ENCODE measurements at regions not wholly inside any gene's neighbourhood (a gene's known extent, or its start where the extent isn't known, plus 50 kb on each side); places are given as distances from the start of the nearest gene placed in this dataset.
A peak's percentile ranks its signal among the peaks of the same experiment; 100 is the strongest.
"Not testable (repeated sequence)": the region's sequence is repeated elsewhere in the genome, so short reads cannot be mapped to it uniquely, and the experiment has no call there.

DNA sequence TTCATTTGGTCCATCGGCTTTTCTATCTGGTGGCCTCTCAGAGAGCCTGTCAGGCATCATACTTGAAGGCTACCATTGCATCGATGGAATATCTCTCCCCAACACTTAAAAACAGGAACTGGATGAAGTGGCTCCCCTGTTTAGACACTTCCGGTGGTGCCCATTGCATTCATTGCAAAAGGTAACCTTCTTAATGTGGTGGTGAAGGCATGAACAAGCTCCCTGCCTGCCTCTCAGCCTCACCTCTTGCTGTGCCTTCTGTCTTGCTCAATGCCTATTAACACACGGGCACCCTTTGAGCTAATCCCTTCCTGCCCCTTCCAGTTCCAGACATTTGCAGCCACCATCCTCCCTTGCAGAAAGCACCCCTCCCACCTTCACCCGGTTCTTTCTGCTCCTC lies 233.1 kb upstream of the MSX2 start:
- no peak for DNase-seq (ENCODE audit: low spot score)

DNA sequence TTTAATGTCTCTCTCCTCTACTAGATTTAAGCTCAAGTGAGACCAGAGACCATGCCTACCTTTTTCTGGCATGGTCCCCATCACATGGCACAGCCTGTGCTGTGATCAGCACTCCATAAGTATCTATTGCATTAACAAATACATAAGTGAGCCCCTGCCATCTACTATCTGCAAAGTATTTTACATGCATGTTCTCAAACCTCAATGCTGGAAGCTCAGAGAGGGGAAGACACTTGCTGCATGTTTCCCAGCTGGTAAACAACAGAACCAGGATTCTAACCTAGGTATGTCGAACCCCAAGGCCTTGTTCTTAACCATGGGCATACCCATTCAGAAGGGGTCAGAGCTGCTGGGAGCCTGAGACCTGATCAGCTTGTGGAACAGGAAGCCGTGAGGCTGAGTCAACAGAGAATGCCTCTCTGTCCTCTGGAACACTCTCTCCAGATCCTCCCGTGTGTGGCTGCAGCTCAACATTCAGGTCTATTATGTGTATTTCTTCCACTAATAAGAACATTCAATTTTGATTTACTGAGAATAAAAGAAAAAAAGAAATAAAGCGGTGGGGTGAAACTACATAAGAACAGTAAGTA lies 232.5 kb upstream of the MSX2 start:
- DNase-seq (ENCODE audit: low spot score): no peak

DNA sequence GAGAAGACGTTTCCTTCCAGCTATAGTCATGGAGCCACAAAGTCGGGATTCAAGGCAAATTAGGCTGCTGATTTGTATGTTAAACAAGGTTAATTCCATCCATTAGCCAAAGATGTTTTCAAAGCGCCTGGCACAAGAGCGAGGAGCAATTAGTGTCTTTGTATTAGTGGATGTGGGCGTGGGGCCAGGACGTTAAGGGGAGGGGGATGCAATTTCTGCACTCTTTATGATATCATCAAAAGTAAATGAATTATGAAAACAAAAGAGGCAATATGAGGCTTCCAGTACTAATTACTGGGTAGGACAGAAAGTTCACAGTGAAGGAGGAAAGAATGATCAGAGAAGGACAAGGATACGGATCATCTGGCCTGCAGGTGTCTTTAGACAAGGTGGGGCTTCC lies 230.9 kb upstream of the MSX2 start:
- no peak for DNase-seq (ENCODE audit: low spot score)

DNA sequence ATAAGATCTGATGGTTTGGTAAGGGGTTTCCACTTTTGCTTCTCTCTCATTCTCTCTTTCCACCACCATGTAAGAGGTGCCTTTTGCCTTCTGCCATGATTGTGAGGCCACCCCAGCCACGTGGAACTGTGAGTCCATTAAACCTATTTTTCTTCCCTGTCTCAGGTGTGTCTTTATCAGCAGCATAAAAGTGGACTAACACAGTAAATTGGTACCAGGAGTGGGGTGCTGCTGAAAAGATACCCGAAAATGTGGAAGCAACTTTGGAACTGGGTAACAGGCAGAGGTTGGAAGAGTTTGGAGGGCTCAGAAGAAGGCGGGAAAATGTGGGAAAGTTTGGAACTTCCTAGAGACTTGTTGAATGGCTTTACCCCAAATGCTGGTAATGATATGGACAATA lies 226.4 kb upstream of the MSX2 start:
- not testable (repeated sequence) for DNase-seq (ENCODE audit: low spot score)

DNA sequence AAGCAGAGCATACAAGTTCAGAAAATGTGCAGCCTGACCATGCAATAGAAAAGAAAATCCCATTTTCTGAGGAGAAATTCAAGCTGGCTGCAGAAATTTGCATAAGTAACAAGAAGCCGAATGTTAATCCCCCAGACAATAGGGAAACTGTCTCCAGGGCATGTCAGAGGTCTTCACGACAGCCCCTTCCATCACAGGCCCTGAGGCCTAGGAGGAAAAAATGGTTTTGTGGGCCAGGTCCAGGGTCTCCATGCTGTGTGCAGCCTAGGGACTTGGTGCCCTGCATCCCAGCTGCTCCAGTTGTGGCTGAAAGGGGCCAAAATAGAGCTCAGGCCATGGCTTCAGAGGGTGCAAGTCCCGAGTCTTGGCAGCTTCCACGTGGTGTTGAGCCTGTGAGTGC lies 225.8 kb upstream of the MSX2 start:
- DNase-seq (ENCODE audit: low spot score): not testable (repeated sequence)

DNA sequence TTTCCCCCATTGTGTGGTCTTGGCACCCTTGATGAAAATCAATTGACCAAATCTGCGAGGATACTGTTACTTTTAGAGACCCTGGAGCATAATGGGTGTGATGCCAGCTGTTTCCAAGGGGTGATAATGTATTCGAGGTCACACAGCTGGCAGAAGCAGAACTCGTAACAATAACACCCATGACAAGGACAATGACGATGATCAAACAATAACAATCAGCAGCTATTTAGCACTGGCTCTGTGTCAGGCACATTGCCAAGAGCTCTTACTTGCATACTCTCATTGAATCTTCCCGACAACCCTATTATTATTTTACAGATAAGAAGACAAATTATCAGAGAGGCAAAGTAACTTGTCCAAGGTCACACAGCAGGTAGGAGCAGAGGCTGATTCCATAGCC lies 223.7 kb upstream of the MSX2 start:
- DNase-seq (ENCODE audit: low spot score): no peak

DNA sequence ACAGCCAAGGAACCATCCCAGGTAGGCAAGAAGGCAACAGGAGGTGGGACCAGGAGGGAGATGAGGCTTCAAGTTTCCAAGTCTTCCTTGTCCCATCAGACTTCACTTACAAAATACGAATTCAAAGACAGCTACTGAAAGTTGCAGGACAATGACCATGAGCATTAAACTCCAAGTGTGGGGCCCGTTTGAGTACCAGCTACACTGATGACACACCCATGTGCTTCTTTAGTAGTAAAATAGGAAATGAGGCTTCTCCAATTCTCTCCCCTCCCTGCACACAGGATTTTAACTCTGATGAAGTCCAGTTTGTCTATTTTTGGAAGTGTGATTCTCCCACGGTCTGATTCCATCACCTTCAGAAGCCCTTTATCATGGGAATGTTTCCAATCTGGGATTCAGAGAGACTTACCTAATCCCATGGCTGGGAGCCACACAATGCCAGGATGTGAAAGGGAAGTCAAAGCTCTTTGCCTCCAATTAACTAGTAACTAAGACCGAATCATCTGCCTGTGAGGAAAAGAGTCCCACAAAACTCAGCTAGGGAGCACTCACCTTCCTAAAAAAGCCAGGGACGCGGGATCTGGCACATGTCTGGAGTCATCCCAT lies 222.8 kb upstream of the MSX2 start:
- DNase-seq (ENCODE audit: low spot score): peak; percentile 1

DNA sequence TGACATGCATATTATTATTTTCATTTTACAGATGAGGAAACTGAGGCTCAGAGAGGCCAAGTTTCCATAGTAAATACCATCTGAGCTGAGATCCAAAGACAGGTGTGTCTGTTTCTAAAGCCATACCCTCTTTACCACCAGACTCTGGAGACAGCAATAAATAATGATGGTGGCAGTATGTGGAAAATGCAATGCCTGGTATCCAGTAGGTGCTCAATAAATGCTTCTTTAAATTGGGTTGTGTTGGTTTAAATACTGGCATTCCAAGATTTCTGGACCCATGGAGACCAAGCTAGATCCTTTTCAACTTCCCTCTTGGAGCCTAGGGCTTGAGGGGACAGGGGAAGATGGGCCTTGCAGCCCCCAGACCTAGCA lies 221.3 kb upstream of the MSX2 start:
- no peak for DNase-seq (ENCODE audit: low spot score)

DNA sequence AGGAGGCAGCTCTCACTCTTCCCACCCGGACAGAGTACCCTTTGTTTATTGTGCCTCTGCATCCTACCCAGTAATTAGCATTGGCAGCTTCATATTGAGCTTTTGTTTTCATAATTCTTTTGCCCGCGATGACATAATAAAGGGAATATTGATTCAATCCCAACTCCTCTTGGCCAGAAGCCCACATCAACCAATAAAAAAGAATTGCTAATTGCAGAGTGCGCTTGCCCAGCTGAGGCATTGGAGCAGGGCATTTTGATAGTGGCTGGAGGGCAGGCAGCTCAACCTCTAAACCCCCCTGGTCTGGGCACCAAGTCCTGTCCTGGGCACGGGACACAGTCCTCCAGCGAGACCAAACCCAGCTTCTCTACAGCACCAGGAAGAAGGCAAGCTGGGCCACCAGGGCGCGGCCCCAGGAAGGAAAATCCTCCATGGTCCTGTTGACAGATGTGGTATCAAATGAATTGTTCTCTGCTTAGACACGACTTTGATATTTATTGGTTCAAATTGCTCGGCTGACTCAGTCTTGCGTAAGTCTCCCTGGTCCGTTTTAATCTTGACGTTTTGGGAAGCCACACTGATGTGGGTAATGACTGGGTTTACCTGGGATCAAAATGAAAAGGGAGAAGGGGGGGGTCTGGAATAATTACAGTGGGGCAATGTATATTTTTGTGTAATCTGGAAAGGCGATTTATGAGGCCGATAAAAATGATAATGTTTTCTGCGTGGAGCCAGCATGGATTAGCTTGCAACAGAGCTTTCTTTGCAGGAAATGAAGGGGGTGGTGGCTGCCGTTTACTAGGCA lies 220.7 kb upstream of the MSX2 start:
- DNase-seq (ENCODE audit: low spot score): no peak

DNA sequence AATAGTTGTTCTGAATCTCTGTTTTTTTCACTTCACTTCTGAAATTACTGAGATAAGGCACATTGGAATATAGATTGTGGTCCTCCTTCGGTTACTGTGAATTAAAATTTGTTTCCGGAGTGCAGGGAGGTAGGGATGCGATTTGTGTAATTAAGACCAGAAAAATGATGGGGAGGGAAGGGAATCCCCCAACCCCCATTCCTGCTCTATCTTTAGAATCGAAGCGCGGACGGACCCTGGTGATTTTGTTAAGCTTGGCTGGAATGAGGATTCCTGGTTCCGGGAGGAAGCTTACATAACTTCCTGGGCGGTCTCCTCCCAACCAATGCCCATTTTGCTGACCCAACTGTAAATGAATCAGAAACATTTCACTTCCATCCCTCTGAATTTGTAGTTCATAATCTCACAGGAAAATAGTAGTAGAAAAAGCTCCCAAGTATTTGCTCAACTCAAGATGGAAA lies 220.1 kb upstream of the MSX2 start:
- no peak for DNase-seq (ENCODE audit: low spot score)

DNA sequence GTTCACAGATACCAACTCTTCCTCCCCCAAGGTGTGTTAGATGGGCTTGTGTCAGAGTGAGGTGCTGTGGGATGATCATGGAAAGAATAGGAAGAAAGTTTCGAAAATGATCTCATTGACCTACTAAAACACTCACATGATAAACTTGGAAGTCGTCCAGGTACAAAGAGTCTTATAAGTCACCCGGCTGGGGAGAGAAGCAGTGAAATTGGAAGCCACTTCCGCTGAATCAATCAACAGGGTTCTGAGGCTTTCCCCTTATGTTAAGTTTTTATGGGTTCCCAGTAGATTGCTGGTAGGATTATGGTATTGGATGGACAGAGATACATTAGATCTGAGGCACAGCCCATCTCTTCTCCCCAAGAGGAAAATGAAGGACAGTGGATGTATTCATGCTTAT lies 218.8 kb upstream of the MSX2 start:
- DNase-seq (ENCODE audit: low spot score): peak; percentile 52

DNA sequence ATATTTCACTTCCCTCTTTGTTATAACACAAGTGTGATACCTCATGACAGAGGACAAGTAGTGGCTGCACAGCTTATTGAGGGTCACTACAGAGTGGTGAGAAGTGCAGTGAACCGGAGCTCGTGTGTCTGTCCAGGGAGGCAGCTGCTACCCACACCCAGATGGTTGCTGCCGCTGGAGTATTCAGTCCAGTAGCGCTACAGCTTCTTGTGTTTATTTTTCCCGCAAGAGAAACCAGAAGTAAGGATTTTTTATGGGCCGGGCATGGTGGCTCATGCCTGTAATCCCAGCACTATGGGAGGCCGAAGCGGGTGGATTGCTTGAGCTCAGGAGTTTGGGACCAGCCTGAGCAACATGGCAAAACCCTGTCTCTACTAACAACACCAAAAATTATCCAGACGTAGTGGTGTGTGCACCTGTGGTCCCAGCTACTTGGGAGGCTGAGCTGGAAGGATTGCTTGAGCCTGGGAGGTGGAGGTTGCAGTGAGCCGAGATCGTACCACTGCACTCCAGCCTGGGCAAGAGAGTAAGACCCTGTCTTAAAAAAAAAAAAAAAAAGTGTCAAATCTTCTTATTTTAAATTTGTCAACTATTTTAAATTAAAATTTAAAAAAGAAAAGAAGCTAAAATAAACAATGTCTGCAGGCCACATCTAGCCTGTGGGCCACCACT lies 213.5 kb upstream of the MSX2 start:
- not testable (repeated sequence) for DNase-seq (ENCODE audit: low spot score)

DNA sequence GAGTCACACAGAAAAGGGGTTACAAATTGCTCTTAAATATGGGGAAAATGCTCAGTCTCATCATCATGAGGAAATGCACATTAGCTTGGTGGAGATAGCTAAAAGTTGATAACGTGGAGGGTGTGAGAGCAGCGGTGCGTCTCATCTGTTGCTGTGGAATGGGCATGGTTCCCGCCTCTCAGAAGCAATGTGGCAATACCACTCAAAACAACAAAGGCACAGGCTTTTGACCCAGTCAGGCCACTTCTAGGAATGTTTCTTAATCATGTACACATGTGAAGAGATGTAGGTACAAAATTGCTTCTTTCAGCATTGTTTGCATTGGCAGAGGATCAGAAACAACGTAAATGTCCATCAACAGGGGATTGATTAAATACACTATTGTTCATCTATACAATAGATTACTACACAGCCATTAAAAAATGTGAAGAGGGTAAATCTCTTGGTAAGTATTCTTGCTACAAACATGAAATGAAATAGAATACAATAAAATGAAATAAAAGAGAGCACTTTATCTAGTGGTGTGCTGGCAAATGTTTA lies 212.6 kb upstream of the MSX2 start:
- no peak for DNase-seq (ENCODE audit: low spot score)

DNA sequence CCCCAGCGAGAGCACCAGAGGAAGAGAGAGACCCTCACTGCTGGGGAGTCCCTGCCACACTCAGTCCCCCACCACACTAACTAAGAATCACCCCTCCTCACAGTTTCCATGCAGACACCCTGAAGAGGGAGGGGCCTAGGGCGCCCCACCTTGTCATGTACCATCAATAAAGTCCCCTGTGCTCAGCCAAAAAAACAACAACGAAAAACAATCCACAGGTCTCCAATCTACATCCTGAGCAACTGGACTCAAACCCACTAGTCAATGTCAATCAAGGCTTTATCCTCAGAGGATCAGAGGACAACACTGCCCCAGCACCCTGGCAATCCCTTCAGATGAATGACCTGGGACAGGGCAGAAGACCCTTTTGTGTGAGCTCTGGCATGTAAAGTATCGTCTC lies 210.1 kb upstream of the MSX2 start:
- no peak for DNase-seq (ENCODE audit: low spot score)

DNA sequence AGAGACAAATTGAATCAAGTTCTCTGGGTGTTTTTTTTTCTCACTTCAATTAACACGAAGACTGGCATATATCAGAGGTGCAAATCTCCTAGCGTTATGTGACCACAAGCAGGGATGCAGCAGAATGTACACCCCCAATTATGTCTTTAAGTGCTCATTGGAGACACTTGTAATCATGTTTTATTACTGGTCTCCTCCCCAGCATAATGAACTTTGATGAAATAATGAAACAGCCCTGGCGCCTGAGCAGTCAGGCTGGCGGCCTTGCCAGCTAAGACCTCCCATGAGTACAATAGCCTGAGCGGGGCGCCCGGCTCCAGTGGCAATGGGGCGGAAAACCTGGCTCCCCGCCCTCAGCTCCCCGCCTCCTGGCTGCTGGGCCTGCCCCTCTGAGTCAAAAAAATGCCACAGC lies 209.4 kb upstream of the MSX2 start:
- no peak for DNase-seq (ENCODE audit: low spot score)

DNA sequence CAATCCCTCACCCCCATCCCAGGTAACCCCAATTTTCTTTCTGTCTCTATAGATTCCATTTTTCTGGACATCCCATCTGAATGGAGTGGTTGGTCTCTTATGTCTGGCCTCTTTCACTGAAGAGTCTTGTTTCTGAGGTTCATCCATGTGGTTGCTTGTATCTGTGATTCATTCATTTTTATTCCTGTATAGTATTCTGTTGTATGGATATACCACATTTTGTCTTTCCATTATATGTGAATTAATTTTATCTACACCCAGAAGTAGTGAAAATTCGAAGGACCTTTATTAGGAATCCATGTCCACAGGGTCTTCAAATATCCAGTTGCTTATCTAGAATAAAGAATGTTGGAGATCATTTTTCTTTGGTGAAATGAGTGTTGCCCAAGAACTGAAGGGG lies 207.6 kb upstream of the MSX2 start:
- DNase-seq (ENCODE audit: low spot score): no peak

DNA sequence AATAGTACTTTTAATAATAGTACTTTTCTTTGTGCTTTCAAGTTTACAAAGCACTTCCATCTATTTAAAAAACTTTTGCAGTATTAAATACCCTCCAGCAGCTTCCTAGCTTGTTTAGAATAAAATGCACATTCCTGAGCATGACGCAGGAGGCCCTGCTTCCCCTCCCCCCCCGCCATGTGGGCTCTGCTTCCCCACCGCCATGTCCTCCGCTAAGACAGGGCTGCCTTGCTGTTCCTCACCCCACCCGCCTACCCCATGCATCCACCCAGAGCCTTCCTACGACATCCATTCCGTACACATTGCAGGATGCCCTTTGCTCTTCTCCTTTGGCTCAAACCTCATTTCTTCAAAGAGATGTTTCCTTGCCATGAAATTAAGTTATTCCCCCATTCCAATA lies 205.9 kb upstream of the MSX2 start:
- no peak for DNase-seq (ENCODE audit: low spot score)

DNA sequence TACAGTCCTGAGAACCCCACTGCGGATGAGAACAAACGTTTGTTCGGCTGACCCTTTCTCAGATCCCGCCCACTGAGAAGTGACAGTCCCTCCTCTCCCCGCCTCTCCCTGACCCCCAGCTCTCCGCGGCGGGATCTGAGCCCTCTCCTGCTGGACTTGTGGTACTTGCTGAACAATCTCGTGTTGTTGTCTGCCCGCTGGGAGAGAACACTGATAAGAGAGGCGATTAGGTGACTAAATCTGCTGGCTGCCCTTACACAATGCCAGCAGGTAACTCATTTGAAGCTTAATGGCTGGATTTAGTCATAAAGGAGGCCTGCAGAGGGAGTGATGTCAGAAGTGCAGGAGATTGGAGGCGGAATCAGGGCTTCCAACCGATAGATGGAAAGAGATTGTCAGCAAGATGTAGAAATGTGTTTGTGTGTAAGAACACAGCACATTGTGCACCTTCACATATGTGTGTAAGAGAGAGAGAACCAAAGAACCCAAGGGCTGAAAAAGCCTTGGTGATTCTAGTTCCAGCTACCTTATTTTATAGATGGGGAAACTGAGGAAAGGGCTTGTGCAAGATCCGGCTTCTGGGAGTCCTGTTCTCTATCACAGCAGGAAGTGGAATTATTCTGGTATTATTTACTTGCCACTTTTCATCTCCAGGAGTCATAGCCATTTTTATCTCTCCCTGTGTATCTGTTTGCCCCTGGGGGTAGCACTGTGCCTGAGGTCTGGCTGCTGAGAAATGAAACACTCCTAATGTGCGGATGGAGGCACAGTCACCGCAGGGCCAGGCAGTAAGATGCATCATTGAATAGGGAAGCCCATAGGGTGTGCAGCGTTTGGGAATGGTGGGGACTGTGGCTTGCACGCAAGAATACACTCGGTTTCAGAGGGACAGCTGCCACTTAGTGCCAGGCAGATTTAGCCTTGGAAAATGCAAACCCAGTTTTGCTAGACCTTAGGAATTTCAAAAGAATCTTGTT lies 203.7 kb upstream of the MSX2 start:
- peak; percentile 5 for DNase-seq (ENCODE audit: low spot score)

DNA sequence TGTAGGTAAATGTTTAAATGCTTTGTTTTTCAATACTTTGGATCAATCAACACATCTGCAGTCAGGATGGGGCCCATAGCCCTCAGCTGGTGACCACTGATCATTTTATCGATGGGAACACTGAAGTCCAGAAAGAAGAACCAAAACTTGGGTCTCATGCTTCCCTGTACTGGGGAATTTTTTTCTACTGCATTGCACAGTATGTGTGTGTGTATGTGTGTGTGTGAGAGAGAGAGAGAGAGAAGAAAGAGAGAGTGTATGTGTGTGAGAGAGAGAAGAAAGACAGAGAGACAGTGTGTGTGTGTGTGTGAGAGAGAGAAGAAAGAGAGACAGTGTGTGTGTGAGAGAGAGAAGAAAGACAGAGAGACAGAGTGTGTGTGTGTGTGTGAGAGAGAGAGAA lies 202.9 kb upstream of the MSX2 start:
- DNase-seq (ENCODE audit: low spot score): no peak

DNA sequence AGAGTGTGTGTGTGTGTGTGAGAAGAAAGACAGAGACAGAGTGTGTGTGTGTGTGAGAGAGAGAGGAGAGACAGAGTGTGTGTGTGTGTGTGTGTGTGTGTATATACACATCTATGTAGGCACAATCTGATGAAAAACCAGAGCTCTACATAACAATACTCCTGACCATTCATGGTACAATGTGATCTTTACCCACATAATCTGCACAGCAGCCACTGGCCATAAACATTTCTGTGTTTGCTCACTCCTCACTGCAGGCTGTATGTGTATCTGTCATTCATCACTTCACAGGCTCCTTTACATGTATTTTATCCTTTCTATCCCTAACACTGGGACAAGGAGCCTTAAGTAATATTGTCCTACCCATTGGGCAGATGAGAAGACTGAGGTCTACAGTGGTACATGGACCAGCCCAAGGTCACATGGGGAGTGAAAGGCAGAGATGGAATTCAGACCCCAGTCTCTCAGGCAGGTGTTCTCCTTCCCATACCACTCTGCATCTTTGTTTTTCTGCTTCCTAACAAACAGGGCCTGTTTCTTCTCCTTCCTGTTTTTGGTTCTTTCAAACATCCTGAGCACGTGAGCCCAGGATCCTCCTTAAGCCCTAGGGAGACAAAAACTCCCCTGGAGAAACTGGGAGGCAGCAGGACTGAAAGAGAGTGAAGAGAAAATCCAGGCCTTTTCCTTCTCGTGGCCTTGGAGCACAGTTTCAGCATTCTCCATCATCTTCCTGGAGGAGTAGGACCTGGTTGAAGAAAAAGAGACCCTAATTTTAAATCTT lies 201.7 kb upstream of the MSX2 start:
- DNase-seq (ENCODE audit: low spot score): no peak

Data from kidney tubule cell (primary cell).